ENCODE measurements at regions not wholly inside any gene's neighbourhood (a gene's known extent, or its start where the extent isn't known, plus 50 kb on each side); places are given as distances from the start of the nearest gene placed in this dataset.
A peak's percentile ranks its signal among the peaks of the same experiment; 100 is the strongest.

DNA sequence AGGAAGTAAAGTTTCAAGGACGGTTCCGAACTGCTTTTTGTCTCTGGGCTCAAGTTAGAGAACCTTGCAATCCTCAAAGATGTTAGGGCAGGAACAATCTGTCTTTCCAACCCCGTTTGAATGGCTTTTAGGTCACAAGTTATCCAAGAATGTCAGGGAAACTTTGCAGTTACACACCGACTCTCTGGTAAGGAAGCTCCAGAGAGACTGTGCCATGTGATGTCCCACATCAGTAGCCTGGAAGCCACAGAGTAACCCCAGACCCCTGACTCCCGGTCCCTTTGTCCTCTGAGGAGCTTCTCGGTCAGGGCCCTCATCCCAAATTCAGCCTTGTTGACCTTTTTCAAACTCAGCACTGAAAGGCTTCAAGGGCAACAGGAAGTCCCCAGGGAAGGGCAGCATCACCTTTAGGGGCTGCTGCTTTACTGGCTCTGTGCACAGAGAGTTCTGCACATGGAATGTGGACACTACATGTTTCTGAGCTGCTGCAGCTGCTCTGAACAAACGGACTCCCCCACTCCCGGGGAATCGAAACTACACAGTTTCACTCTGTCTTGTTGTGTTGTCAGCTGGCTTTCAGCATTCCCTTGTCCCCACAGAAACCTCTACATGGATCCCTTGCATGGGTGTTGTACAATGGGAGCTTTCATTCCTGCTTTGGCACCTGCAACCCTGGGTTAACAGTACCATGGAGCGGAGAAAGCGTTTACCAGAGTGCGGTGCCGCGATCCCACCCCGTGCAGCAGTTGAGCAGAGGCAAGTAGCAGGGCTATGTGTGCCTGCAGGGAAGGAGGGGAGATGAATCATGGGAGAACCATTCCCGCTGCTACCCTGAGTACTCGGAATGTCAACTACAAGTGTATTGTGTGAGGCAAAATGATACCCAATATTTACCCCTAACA, 408.2 kb upstream of the THBS1 start (continued):
- TF ChIP-seq, protein P1, sequence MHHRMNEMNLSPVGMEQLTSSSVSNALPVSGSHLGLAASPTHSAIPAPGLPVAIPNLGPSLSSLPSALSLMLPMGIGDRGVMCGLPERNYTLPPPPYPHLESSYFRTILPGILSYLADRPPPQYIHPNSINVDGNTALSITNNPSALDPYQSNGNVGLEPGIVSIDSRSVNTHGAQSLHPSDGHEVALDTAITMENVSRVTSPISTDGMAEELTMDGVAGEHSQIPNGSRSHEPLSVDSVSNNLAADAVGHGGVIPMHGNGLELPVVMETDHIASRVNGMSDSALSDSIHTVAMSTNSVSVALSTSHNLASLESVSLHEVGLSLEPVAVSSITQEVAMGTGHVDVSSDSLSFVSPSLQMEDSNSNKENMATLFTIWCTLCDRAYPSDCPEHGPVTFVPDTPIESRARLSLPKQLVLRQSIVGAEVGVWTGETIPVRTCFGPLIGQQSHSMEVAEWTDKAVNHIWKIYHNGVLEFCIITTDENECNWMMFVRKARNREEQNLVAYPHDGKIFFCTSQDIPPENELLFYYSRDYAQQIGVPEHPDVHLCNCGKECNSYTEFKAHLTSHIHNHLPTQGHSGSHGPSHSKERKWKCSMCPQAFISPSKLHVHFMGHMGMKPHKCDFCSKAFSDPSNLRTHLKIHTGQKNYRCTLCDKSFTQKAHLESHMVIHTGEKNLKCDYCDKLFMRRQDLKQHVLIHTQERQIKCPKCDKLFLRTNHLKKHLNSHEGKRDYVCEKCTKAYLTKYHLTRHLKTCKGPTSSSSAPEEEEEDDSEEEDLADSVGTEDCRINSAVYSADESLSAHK (CRISPR knock-in tag; IDR thresholded peaks at IDR 0.05; ENCODE audit: borderline replicate concordance), result no peak
- TF ChIP-seq ZNF570 (CRISPR knock-in tag; IDR thresholded peaks at IDR 0.05; ENCODE audit: borderline replicate concordance) (no peak), ZFP41 (CRISPR knock-in tag; IDR thresholded peaks at IDR 0.05; ENCODE audit: borderline replicate concordance) (no peak), THAP11 (CRISPR knock-in tag; IDR thresholded peaks at IDR 0.05) (no peak), ZNF850 (CRISPR knock-in tag; conservative IDR thresholded peaks at IDR 0.05) (no peak), MTA3 (CRISPR knock-in tag; IDR thresholded peaks at IDR 0.05) (no peak), ZNF234 (CRISPR knock-in tag; conservative IDR thresholded peaks at IDR 0.05) (no peak), JUN (CRISPR knock-in tag; IDR thresholded peaks at IDR 0.05) (no peak), SALL2 (CRISPR knock-in tag; IDR thresholded peaks at IDR 0.05) (no peak), ZSCAN29 (CRISPR knock-in tag; conservative IDR thresholded peaks at IDR 0.05) (no peak), ZFP36L1 (CRISPR knock-in tag; IDR thresholded peaks at IDR 0.05) (no peak), ZSCAN12 (CRISPR knock-in tag; IDR thresholded peaks at IDR 0.05) (no peak), ZNF496 (CRISPR knock-in tag; IDR thresholded peaks at IDR 0.05; ENCODE audit: insufficient replicate concordance) (no peak), SMARCE1 (IDR thresholded peaks at IDR 0.05; ENCODE audit: borderline replicate concordance) (no peak), ZNF292 (CRISPR knock-in tag; IDR thresholded peaks at IDR 0.05; ENCODE audit: borderline replicate concordance, low read depth) (peak; percentile 81; the same call in 1 of the 2 replicates), ZMYM3 (CRISPR knock-in tag; IDR thresholded peaks at IDR 0.05) (no peak), ZNF256 (CRISPR knock-in tag; conservative IDR thresholded peaks at IDR 0.05) (no peak), BHLHE40 (IDR thresholded peaks at IDR 0.05; ENCODE audit: low read length) (no peak), EHMT2 (IDR thresholded peaks at IDR 0.05; ENCODE audit: borderline replicate concordance, low read depth, low read length) (no peak), MAZ (IDR thresholded peaks at IDR 0.05; ENCODE audit: borderline replicate concordance, low read depth, low read length) (no peak), MAZ (CRISPR knock-in tag; IDR thresholded peaks at IDR 0.05; ENCODE audit: low read depth) (no peak)
- TF ChIP-seq, protein P2, sequence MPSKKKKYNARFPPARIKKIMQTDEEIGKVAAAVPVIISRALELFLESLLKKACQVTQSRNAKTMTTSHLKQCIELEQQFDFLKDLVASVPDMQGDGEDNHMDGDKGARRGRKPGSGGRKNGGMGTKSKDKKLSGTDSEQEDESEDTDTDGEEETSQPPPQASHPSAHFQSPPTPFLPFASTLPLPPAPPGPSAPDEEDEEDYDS (CRISPR knock-in tag; IDR thresholded peaks at IDR 0.05), result no peak
- TF ChIP-seq, protein P3, sequence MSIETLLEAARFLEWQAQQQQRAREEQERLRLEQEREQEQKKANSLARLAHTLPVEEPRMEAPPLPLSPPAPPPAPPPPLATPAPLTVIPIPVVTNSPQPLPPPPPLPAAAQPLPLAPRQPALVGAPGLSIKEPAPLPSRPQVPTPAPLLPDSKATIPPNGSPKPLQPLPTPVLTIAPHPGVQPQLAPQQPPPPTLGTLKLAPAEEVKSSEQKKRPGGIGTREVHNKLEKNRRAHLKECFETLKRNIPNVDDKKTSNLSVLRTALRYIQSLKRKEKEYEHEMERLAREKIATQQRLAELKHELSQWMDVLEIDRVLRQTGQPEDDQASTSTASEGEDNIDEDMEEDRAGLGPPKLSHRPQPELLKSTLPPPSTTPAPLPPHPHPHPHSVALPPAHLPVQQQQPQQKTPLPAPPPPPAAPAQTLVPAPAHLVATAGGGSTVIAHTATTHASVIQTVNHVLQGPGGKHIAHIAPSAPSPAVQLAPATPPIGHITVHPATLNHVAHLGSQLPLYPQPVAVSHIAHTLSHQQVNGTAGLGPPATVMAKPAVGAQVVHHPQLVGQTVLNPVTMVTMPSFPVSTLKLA (IDR thresholded peaks at IDR 0.05), result no peak
- TF ChIP-seq, protein P4, sequence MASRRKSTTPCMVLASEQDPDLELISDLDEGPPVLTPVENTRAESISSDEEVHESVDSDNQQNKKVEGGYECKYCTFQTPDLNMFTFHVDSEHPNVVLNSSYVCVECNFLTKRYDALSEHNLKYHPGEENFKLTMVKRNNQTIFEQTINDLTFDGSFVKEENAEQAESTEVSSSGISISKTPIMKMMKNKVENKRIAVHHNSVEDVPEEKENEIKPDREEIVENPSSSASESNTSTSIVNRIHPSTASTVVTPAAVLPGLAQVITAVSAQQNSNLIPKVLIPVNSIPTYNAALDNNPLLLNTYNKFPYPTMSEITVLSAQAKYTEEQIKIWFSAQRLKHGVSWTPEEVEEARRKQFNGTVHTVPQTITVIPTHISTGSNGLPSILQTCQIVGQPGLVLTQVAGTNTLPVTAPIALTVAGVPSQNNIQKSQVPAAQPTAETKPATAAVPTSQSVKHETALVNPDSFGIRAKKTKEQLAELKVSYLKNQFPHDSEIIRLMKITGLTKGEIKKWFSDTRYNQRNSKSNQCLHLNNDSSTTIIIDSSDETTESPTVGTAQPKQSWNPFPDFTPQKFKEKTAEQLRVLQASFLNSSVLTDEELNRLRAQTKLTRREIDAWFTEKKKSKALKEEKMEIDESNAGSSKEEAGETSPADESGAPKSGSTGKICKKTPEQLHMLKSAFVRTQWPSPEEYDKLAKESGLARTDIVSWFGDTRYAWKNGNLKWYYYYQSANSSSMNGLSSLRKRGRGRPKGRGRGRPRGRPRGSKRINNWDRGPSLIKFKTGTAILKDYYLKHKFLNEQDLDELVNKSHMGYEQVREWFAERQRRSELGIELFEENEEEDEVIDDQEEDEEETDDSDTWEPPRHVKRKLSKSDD (CRISPR knock-in tag; IDR thresholded peaks at IDR 0.05; ENCODE audit: low read depth), result 0 out of 2 replicates have a peak, but pooled peaks have one; percentile 41
